ENCODE measurements at regions not wholly inside any gene's neighbourhood (a gene's known extent, or its start where the extent isn't known, plus 50 kb on each side); places are given as distances from the start of the nearest gene placed in this dataset.

GRCh38 chr7:25398418-25398817 lies 170.1 kb upstream of the NPVF start:
- no peaks in the 10 kb centered on the region for H3K36me3 ChIP-seq (replicated peaks in 1 of 2)
- H3K4me1 ChIP-seq (replicated peaks in 1 of 2): peaks cover 2 to 4% of the 10 kb centered on the region in 2 donors
- no peak overlapping the region for H3K4me3 ChIP-seq
- no peak for DNase-seq
- H3K27me3 ChIP-seq: no peaks in the 10 kb centered on the region
- no peak overlapping the region for H3K27ac ChIP-seq
- TF ChIP-seq POLR2A (IDR thresholded peaks at IDR 0.05) (no peak), CTCF (IDR thresholded peaks at IDR 0.05) (no peak)
- H3K9me3 ChIP-seq (replicated peaks in 1 of 3): no peaks in the 10 kb centered on the region
- intact Hi-C loops (cut with DNase I): loop anchor here in 1 of 2 donors (10.0 kb wide), 1 partner anchor 46 kb away; no protein-coding TSS in a partner anchor
- WGBS, 4 donors: 92 to 96% (median 94%) methylated on average over 5 of the region's 5 CpGs

GRCh38 chr7:25399000-25399750 lies 170.9 kb upstream of the NPVF start:
- TF ChIP-seq CTCF (IDR thresholded peaks at IDR 0.05) (no peak), POLR2A (IDR thresholded peaks at IDR 0.05) (no peak)
- intact Hi-C loops (cut with DNase I): loop anchor here in 1 of 2 donors (10.0 kb wide), 1 partner anchor 46 kb away; no protein-coding TSS in a partner anchor
- no peaks in the 10 kb centered on the region for H3K4me1 ChIP-seq (replicated peaks in 1 of 2)
- no peak overlapping the region for H3K4me3 ChIP-seq
- no peak overlapping the region for H3K27ac ChIP-seq
- H3K36me3 ChIP-seq (replicated peaks in 1 of 2): no peaks in the 10 kb centered on the region
- 83 to 91% (median 88%) methylated on average over 8 of the region's 8 CpGs for WGBS, 4 donors
- no peaks in the 10 kb centered on the region for H3K9me3 ChIP-seq (replicated peaks in 1 of 3)
- H3K27me3 ChIP-seq: no peaks in the 10 kb centered on the region
- DNase-seq: no peak

- intact Hi-C loops (cut with DNase I): no loop called here
- H3K4me1 ChIP-seq (replicated peaks in 1 of 2): peaks cover 0 to 6% of the 10 kb centered on the region in 2 donors
- H3K9me3 ChIP-seq (replicated peaks in 1 of 3): no peaks in the 10 kb centered on the region
- TF ChIP-seq POLR2A (IDR thresholded peaks at IDR 0.05) (no peak), CTCF (IDR thresholded peaks at IDR 0.05) (no peak)
- H3K36me3 ChIP-seq (replicated peaks in 1 of 2): no peaks in the 10 kb centered on the region
- no peak for DNase-seq
- H3K27me3 ChIP-seq: no peaks in the 10 kb centered on the region
- WGBS, 4 donors: 71 to 92% (median 81%) methylated on average over 4 of the region's 4 CpGs
- no peak overlapping the region for H3K27ac ChIP-seq
- H3K4me3 ChIP-seq: no peak overlapping the region
Measured at GRCh38 chr7:25402532-25402931, 174.2 kb upstream of the NPVF start.

GRCh38 chr7:25405736-25406135 lies 177.4 kb upstream of the NPVF start:
- Histone ChIP-seq H3K27me3 (no peaks in the 10 kb centered on the region), H3K27ac (peak overlapping the region in 2 of 5 donors; percentile 23 to 29), H3K4me3 (no peak overlapping the region), H3K9me3 (replicated peaks in 1 of 3) (no peaks in the 10 kb centered on the region), H3K4me1 (replicated peaks in 1 of 2) (peaks cover 0 to 20% of the 10 kb centered on the region in 2 donors), H3K36me3 (replicated peaks in 1 of 2) (no peaks in the 10 kb centered on the region)
- no peak for DNase-seq
- intact Hi-C loops (cut with DNase I): no loop called here
- TF ChIP-seq POLR2A (IDR thresholded peaks at IDR 0.05): no peak
- no peak for TF ChIP-seq CTCF (IDR thresholded peaks at IDR 0.05)
- WGBS, 4 donors: 42 to 62% (median 56%) methylated on average over 5 of the region's 5 CpGs

Measured in adrenal gland (tissue), 9 donors.